NT2/D1 (cell line): ENCODE measurements at regions not wholly inside any gene's neighbourhood (a gene's known extent, or its start where the extent isn't known, plus 50 kb on each side); places are given as distances from the start of the nearest gene placed in this dataset.
"Not testable (repeated sequence)": the region's sequence is repeated elsewhere in the genome, so short reads cannot be mapped to it uniquely, and the experiment has no call there.

Source experiments
- DNase-seq: peaks from one replicate; pipeline ENCODE4 v3.0.0-alpha.2; 2011; ENCODE audit warnings: low read depth, low spot score
- H3K27me3 ChIP-seq: 2 replicates; pipeline ENCODE4 v1.6.0; 2011; ENCODE audit warnings: mild to moderate bottlenecking; ENCODE audit not compliant: insufficient read length, insufficient read depth
- H3K36me3 ChIP-seq: 2 replicates; pipeline ENCODE4 v1.6.1; 2011; ENCODE audit warnings: mild to moderate bottlenecking, low read length, mixed read lengths; ENCODE audit not compliant: insufficient read depth, insufficient read length
- H3K4me1 ChIP-seq: 2 replicates; pipeline ENCODE4 v1.5.1; 2011; ENCODE audit not compliant: insufficient read depth, insufficient read length
- H3K4me3 ChIP-seq: 2 replicates; pipeline ENCODE4 v1.5.1; 2011; ENCODE audit warnings: low read depth; ENCODE audit not compliant: insufficient read length
- H3K9ac ChIP-seq: 2 replicates; pipeline ENCODE4 v1.6.0; 2011; ENCODE audit warnings: low read depth; ENCODE audit not compliant: insufficient read length
- H3K9me3 ChIP-seq: 2 replicates; pipeline ENCODE4 v1.5.1; 2011; ENCODE audit warnings: mild to moderate bottlenecking, low read length; ENCODE audit not compliant: insufficient read depth

DNA sequence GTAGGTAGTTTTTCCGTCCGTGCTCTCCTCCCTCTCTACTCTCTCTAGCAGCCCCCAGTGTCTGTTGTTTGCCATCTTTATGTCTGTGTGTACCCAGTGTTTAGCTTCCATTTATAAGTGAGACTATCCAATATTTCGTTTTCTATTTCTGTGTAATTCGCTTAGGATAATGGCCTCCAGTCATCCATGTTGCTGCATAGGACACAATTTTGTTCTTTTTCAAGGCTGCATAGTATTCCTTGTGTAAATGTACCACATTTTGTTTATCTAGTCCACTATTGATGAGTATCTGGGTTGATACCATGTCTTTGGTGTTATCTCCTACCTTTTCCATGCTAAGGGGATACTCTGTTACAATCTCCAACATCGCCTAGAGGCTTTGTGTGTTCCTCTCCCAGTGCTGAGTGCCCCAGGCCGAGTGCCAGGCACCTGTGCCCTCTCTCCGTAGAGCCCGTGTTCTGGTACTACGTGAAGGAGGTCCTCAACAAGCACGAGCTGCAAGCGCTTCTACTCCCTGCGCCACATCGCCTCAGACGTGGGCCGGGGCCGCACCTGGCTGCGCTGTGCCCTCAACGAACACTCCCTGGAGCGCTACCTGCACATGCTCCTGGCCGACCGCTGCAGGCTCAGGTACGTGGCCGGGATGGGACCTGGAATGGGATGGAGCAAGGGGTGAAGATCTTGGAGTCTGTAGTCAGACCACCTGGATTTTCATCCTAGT, 51.0 kb downstream of the NPIPB11 start:
- H3K9me3 ChIP-seq, H3K27me3 ChIP-seq, H3K36me3 ChIP-seq, H3K9ac ChIP-seq, H3K4me1 ChIP-seq, H3K4me3 ChIP-seq, DNase-seq: not testable (repeated sequence)

DNA sequence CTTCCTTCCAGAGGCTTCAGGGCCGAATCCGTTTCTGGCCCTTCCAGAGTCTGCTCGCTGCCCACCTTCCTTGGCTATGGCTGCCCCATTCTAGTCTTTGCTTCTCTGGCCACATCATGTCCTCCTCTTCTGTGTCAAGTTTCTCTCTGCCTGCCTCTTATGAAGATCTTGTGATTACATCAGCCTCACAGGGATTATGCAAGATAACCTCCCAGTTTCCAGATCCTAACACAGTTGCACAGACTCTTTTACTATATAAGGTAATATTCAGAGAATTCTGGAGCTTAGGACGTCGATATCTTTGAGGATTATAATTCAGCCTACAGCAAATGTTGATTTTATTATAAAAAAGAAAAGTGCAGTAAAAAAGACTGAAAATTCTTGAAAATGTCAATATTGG, 52.1 kb downstream of the NPIPB11 start:
- not testable (repeated sequence) for H3K9ac ChIP-seq

DNA sequence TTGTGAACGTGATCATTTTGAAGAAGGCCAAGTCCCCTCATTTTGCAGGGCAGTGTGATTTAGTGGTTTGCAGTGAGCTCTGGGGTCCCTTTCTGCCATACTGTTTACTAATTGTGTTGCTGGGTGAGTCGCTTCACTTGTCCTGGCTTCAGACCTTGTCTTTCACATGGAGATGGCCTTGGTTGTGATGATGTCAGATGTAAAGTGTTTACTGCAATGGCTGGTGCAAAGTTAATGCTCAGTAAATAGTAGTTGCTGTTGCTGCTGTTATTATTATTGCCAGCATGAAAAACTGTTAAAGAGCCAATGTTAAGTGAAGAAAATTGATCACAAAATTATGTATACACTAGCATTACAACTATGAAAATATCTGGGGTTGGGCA, 53.9 kb downstream of the NPIPB11 start:
- DNase-seq, H3K9ac ChIP-seq, H3K4me1 ChIP-seq, H3K9me3 ChIP-seq, H3K27me3 ChIP-seq, H3K36me3 ChIP-seq, H3K4me3 ChIP-seq: not testable (repeated sequence)

More for the DNA sequence above, 52.1 kb downstream of the NPIPB11 start:
- H3K27me3 ChIP-seq, DNase-seq, H3K4me1 ChIP-seq, H3K9me3 ChIP-seq, H3K36me3 ChIP-seq, H3K4me3 ChIP-seq: not testable (repeated sequence)

DNA sequence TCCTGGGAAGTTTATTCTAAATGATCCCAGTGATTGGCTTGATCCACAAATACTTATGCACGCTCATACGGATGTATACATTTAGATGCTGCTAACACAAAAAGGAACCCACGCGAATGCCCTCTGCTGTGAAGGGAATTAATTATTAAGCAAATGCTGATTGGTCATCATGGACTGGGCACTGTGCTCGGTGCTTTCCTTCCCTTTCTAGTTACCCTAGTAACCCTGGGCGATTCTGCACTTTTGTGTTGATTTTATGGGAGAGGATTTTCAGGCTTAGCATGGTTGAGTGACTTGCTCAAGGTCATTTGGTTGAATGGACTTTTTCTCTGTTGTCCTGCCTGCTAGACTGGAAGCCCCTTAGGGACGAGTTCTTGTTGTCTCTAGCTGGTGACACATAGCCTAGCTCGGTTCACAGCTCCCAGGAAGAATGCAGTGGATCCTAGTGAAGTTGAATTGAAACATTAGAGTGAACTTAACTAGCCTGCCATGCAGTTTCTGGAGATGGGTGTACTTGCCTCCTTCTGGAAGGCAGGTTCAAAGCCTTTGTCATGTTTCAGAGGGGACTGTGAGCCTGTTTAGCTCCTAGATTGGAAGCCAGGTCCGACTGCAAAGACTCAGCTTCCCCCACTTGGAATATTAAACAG, 54.4 kb downstream of the NPIPB11 start:
- H3K4me1 ChIP-seq, H3K4me3 ChIP-seq, H3K27me3 ChIP-seq, DNase-seq, H3K36me3 ChIP-seq, H3K9me3 ChIP-seq, H3K9ac ChIP-seq: not testable (repeated sequence)

DNA sequence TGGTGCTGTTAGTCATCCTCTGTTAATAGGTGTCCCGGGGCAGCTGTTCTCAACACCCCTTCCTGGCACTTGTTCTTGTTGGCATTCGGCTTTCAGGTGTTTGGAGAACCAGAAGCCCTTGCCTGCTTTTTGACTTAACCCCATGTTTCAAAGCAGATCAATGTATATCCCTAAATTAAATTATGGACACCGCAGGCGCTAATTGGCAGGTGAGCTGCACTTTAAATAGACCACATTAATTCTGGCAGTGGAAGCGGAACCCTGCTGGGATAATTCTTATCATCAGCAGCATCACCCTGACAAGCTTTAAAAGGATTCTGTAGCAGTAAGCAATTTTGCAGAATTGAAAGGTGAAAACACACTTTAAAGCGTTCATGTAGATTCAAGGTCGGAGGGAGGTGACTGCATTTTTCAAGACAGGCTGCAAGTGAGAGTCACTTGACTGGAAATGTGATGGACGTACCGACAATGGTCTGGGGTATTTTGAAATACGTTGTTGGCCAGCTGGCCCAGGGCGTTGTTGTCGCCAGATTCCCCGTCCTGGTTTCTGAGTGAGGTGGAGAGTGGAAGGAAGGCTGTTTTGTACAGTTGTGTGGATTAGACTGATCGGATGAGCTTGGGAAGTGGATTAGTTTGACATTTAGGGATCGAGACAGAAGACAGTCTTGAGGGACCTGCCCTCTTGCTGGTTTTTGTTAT, 55.1 kb downstream of the NPIPB11 start:
- H3K4me1 ChIP-seq, H3K4me3 ChIP-seq, H3K27me3 ChIP-seq, DNase-seq, H3K36me3 ChIP-seq, H3K9me3 ChIP-seq, H3K9ac ChIP-seq: not testable (repeated sequence)

DNA sequence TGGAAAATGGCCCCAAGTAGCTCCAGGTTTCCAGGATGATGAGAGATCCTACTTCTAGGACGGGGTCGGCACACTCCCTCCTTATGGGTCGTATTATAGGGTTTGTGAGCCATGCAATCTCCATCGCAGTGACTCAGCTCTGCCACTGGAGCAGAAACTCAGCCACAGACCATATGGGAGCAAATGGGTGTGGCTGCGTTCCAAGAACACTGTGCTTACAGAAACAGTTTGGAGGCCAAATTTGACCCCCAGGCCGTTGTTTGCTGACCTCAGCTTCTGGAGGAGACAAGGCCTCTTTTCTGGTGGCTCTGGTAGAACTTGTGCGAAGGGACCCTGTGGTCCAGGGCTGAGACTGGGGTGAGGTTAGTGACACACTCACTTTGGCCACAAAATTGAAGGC, 56.5 kb downstream of the NPIPB11 start:
- H3K4me1 ChIP-seq, H3K27me3 ChIP-seq, H3K9me3 ChIP-seq, H3K4me3 ChIP-seq, H3K36me3 ChIP-seq, H3K9ac ChIP-seq, DNase-seq: not testable (repeated sequence)

DNA sequence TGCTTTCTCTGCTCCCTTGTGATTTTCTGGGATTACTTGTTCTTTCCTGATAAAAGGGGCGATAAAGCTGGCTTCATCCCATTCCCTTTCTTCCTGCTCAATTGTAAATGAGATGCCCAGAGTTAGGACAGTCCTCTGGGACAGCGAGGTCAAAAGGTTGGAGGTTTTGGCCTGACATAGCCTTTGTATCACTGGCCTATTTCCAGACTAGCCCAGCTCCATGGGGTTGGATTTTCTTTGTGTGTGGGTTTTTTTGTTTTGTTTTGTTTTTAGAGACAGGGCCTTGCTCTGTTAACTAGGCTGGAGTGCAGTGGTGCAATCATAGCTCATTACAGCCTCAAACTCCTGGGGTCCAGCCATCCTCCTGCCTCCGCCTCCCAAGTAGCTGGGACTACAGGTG, 57.8 kb downstream of the NPIPB11 start:
- not testable (repeated sequence) for H3K4me1 ChIP-seq, H3K36me3 ChIP-seq, H3K9ac ChIP-seq, H3K27me3 ChIP-seq, H3K4me3 ChIP-seq, H3K9me3 ChIP-seq, DNase-seq

DNA sequence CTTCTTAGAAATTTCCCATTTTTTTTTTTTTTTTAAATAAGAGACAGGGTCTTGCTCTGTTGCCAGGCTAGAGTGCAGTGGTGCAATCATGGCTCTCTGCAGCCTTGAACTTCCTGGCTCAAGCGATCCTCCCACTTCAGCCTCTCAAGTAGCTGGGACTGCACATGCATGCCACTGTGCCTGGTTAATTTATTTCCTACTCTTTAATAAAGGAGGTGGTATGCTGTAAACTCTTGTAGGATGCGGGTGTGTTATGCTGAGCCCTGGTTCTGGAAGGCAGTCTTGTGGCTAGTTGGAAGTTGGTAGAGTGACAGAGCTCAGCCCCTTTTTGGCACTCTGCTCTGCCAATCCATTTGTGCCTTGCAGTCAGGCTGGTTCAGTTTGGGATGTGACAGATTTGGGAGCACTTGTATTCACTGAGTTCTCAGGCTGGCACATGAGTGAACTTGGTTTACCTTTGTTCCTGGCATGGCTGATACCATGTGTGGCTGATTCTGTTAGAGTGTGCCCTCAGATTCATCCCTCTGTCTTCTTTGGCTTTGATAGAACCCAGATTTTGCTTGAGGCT, 58.3 kb downstream of the NPIPB11 start:
- not testable (repeated sequence) for H3K4me1 ChIP-seq, DNase-seq, H3K27me3 ChIP-seq, H3K36me3 ChIP-seq, H3K4me3 ChIP-seq, H3K9me3 ChIP-seq, H3K9ac ChIP-seq

DNA sequence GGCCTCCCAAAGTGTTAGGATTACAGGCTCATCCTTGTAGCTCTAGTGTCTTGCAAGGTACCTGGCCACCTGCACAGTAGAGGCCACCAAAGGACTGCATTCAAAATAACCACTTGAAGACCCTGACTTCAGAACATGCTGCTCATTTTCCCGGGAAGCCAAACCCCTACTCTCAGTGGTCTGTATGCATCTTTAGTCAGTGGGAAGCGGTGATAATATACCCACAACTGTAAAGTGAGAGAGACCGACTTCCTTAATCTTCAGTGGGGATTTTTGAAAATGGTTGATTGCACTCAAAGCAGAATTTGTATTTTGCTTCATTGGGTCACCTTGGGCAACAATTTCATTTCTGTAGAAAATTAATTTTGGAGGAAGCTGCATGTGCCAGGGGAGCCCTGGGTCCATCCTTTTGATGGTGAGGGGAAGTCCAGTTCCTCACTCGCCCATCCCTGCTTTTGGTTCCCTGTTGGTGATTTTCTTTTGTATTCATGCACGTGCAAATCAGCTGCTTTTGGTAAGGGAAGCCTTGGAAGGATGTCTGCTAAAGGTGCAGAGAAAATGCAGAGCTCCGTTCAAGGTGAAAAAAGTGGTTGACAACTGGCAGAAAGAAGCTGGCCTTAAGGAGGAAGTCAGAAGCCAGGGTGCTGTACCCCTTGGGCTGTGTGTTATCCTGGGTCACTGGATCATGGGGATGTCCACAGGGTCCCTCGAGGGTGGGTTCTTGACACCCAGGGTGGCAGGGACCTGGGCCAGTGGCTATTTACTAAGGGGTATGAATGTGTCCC, 59.5 kb downstream of the NPIPB11 start:
- H3K4me3 ChIP-seq, H3K9ac ChIP-seq, H3K4me1 ChIP-seq, H3K36me3 ChIP-seq, H3K27me3 ChIP-seq, DNase-seq, H3K9me3 ChIP-seq: not testable (repeated sequence)

DNA sequence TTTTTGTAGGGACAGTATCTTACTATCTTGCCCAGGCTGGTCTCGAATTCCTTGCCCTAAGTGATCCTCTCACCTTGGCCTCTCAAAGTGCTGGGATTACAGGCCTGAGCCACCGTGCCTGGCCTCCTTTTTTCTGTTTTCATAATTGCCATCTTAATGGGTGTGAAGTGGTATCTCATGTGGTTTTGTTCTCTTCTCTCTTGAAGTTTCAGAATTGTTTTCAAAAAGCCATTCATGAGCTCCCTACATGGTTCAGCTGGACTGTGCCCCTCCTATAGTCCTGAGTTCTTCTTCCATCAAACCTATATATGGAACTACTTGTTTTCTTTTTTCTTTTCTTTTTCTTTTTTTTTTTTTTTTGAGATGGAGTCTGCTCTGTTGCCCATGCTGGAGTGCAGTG, 60.3 kb downstream of the NPIPB11 start:
- H3K27me3 ChIP-seq, H3K4me3 ChIP-seq, DNase-seq, H3K9me3 ChIP-seq, H3K9ac ChIP-seq, H3K4me1 ChIP-seq, H3K36me3 ChIP-seq: not testable (repeated sequence)

DNA sequence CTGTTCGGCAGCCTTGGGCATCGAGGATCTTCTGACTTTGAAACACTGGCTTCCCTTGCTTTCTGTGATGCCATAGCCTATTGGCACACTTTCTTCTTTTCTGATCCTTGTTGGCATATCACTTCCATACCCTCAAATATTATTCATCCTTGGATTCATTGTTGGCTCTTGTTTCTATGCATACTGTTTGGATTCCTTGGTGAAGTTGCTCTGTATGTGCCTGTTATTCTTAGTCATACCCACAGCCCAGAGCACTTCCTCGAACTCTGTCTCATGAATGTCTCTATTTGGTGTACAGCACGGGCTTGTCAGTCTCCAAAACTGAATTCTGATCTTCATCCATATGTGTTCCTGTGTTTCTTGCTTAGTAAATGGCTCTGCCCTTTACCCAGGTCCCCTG, 63.6 kb downstream of the NPIPB11 start:
- not testable (repeated sequence) for DNase-seq, H3K4me1 ChIP-seq, H3K9ac ChIP-seq, H3K36me3 ChIP-seq, H3K27me3 ChIP-seq, H3K9me3 ChIP-seq, H3K4me3 ChIP-seq
